ENCODE measurements at regions not wholly inside any gene's neighbourhood (a gene's known extent, or its start where the extent isn't known, plus 50 kb on each side); places are given as distances from the start of the nearest gene placed in this dataset.

- Histone ChIP-seq H3K9ac (ENCODE audit: insufficient read depth in 1 of 2, low read length in 2 of 2) (no peak overlapping the region), H3K27ac (ENCODE audit: low read depth in 1 of 2, low read length in 1 of 2) (no peak overlapping the region)
- WGBS, 2 donors: 24 to 45% methylated on average over 4 of the region's 4 CpGs
Observed at GRCh38 chr1:239457491-239458143, 71.2 kb downstream of the CHRM3 start.

GRCh38 chr1:239458144-239458500 lies 71.8 kb downstream of the CHRM3 start:
- 22 to 37% methylated on average over 4 of the region's 4 CpGs for WGBS, 2 donors
- no peak for ATAC-seq (ENCODE audit: insufficient read depth, low FRiP score)
- Histone ChIP-seq H3K9ac (ENCODE audit: insufficient read depth in 1 of 2, low read length in 2 of 2) (no peak overlapping the region), H3K9me3 (ENCODE audit: control insufficient read depth in 4 of 4, insufficient read depth in 3 of 4, low read length in 3 of 4) (no peaks in the 10 kb centered on the region), H3K27ac (ENCODE audit: low read depth in 1 of 2, low read length in 1 of 2) (no peak overlapping the region), H3K4me3 (no peak overlapping the region), H3K4me1 (ENCODE audit: control insufficient read depth in 5 of 5, insufficient read depth in 5 of 5, low read length in 5 of 5) (no peaks in the 10 kb centered on the region), H3K27me3 (ENCODE audit: control insufficient read depth in 3 of 3, insufficient read depth in 3 of 3, low read length in 2 of 3) (no peaks in the 10 kb centered on the region), H3K36me3 (ENCODE audit: control insufficient read depth in 4 of 4, insufficient read depth in 4 of 4, low read length in 4 of 4) (no peaks in the 10 kb centered on the region)
- TF ChIP-seq CTCF (IDR thresholded peaks at IDR 0.05; ENCODE audit: control extremely low read depth, extremely low read depth): no peak
- no peak for DNase-seq

More at GRCh38 chr1:239457491-239458143, 71.2 kb downstream of the CHRM3 start:
- H3K27me3 ChIP-seq (ENCODE audit: control insufficient read depth in 3 of 3, insufficient read depth in 3 of 3, low read length in 2 of 3): no peaks in the 10 kb centered on the region
- no peaks in the 10 kb centered on the region for H3K4me1 ChIP-seq (ENCODE audit: control insufficient read depth in 5 of 5, insufficient read depth in 5 of 5, low read length in 5 of 5)
- DNase-seq: no peak
- H3K9me3 ChIP-seq (ENCODE audit: control insufficient read depth in 4 of 4, insufficient read depth in 3 of 4, low read length in 3 of 4): no peaks in the 10 kb centered on the region
- H3K4me3 ChIP-seq: no peak overlapping the region
- ATAC-seq (ENCODE audit: insufficient read depth, low FRiP score): no peak
- no peak for TF ChIP-seq CTCF (IDR thresholded peaks at IDR 0.05; ENCODE audit: control extremely low read depth, extremely low read depth)
- no peaks in the 10 kb centered on the region for H3K36me3 ChIP-seq (ENCODE audit: control insufficient read depth in 4 of 4, insufficient read depth in 4 of 4, low read length in 4 of 4)

GRCh38 chr1:239467730-239468129 lies 81.4 kb downstream of the CHRM3 start:
- WGBS, 2 donors: 68 to 74% methylated on average over 2 of the region's 2 CpGs
- no peak overlapping the region for H3K9ac ChIP-seq (ENCODE audit: insufficient read depth in 1 of 2, low read length in 2 of 2)
- TF ChIP-seq CTCF (IDR thresholded peaks at IDR 0.05; ENCODE audit: control extremely low read depth, extremely low read depth): no peak
- no peaks in the 10 kb centered on the region for H3K36me3 ChIP-seq (ENCODE audit: control insufficient read depth in 4 of 4, insufficient read depth in 4 of 4, low read length in 4 of 4)
- no peak overlapping the region for H3K4me3 ChIP-seq
- H3K9me3 ChIP-seq (ENCODE audit: control insufficient read depth in 4 of 4, insufficient read depth in 3 of 4, low read length in 3 of 4): peaks cover 0 to 3% (median 0%) of the 10 kb centered on the region in 4 donors
- ATAC-seq (ENCODE audit: insufficient read depth, low FRiP score) (no peak), DNase-seq (no peak)
- no peaks in the 10 kb centered on the region for H3K4me1 ChIP-seq (ENCODE audit: control insufficient read depth in 5 of 5, insufficient read depth in 5 of 5, low read length in 5 of 5)
- H3K27ac ChIP-seq (ENCODE audit: low read depth in 1 of 2, low read length in 1 of 2): no peak overlapping the region
- no peaks in the 10 kb centered on the region for H3K27me3 ChIP-seq (ENCODE audit: control insufficient read depth in 3 of 3, insufficient read depth in 3 of 3, low read length in 2 of 3)

GRCh38 chr1:239478069-239478468 lies 91.7 kb downstream of the CHRM3 start:
- Histone ChIP-seq H3K36me3 (ENCODE audit: control insufficient read depth in 4 of 4, insufficient read depth in 4 of 4, low read length in 4 of 4) (no peaks in the 10 kb centered on the region), H3K27ac (ENCODE audit: low read depth in 1 of 2, low read length in 1 of 2) (no peak overlapping the region), H3K4me1 (ENCODE audit: control insufficient read depth in 5 of 5, insufficient read depth in 5 of 5, low read length in 5 of 5) (no peaks in the 10 kb centered on the region), H3K4me3 (no peak overlapping the region), H3K9me3 (ENCODE audit: control insufficient read depth in 4 of 4, insufficient read depth in 3 of 4, low read length in 3 of 4) (peaks cover 0 to 19% (median 7%) of the 10 kb centered on the region in 4 donors), H3K27me3 (ENCODE audit: control insufficient read depth in 3 of 3, insufficient read depth in 3 of 3, low read length in 2 of 3) (no peaks in the 10 kb centered on the region), H3K9ac (ENCODE audit: insufficient read depth in 1 of 2, low read length in 2 of 2) (no peak overlapping the region)
- TF ChIP-seq CTCF (IDR thresholded peaks at IDR 0.05; ENCODE audit: control extremely low read depth, extremely low read depth): no peak
- DNase-seq: no peak
- ATAC-seq (ENCODE audit: insufficient read depth, low FRiP score): no peak

Data from lung (tissue), 11 donors.